ENCODE measurements at regions not wholly inside any gene's neighbourhood (a gene's known extent, or its start where the extent isn't known, plus 50 kb on each side); places are given as distances from the start of the nearest gene placed in this dataset.

DNA sequence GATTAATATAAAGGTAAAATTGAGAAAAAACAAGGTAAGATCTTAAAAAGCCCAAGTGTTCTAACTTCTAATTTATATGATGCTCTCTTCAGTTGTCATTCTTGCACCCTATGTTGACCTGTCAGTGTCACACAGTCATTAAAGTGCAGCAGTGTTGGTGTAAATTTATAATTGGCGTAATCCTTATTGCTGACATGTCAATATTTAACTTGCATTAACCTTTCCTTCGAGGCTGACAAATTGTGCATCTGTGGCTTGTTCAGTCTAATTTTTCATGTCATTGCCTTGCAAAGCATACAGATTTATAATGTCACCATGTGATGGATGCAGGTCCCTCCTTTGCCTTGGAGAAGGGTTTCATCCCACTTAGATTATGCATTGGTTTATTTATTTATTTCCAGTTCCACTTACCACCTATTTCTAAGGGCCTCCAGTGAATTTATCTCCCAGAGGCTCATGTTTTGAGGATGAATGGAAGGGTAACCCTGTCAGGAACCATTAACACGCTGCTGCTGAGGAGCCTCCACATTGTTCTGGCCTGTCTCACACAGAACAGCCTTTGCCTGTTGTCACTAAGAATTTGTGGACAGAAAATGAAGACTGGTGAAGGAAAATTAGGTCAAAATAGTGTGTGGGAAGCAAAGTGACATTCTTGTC, 1098.5 kb upstream of the LCORL start:
- no peak for TF ChIP-seq EZH2 (IDR thresholded peaks at IDR 0.05; ENCODE audit: borderline replicate concordance, low read depth, low read length, poor library complexity, severe bottlenecking)
- TF ChIP-seq, protein P1, sequence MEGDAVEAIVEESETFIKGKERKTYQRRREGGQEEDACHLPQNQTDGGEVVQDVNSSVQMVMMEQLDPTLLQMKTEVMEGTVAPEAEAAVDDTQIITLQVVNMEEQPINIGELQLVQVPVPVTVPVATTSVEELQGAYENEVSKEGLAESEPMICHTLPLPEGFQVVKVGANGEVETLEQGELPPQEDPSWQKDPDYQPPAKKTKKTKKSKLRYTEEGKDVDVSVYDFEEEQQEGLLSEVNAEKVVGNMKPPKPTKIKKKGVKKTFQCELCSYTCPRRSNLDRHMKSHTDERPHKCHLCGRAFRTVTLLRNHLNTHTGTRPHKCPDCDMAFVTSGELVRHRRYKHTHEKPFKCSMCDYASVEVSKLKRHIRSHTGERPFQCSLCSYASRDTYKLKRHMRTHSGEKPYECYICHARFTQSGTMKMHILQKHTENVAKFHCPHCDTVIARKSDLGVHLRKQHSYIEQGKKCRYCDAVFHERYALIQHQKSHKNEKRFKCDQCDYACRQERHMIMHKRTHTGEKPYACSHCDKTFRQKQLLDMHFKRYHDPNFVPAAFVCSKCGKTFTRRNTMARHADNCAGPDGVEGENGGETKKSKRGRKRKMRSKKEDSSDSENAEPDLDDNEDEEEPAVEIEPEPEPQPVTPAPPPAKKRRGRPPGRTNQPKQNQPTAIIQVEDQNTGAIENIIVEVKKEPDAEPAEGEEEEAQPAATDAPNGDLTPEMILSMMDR (conservative IDR thresholded peaks at IDR 0.05; ENCODE audit: low read depth, low read length) = no peak
- intact Hi-C loops (cut with micrococcal nuclease; ENCODE audit: unreplicated experiment) = no loop called here
- POLR2A ChIA-PET (ENCODE audit: low non-redundant PET) = no interaction called here

DNA sequence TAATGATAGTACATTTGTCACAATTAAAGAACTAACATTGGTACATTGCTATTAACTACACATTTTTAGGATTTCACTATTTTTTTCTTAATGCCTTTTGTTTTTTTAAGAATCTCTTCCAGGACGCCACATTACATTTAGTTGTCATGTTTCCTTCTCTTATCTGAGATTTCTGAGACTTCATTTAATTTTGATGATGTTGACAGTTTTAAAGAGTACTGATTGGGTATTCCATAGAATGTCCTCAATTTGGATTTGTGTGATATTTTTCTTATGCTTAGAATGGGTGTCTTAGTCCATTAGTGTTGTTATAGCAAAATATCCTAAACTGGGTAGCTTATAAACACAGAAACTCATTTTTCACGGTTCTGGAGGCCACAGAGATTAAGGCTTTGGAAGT, 1095.5 kb upstream of the LCORL start:
- BruUV-seq (replicated peaks) = no TSS peak
- H3K4me1 ChIP-seq (ENCODE audit: insufficient read depth, low read length, poor library complexity, severe bottlenecking) = no peaks in the 10 kb centered on the region
- no peaks in the 10 kb centered on the region for H3K36me3 ChIP-seq (ENCODE audit: insufficient read depth, low read length, poor library complexity, severe bottlenecking)
- ChIA-PET POLR2A (ENCODE audit: low non-redundant PET) (no interaction called here), CTCF (no interaction called here)
- H3K27ac ChIP-seq (ENCODE audit: low read depth, low read length, poor library complexity, severe bottlenecking) = no peak overlapping the region
- no peak overlapping the region for H3K4me3 ChIP-seq (ENCODE audit: low read depth, low read length, poor library complexity, severe bottlenecking)
- TF ChIP-seq EZH2 (IDR thresholded peaks at IDR 0.05; ENCODE audit: borderline replicate concordance, low read depth, low read length, poor library complexity, severe bottlenecking) = no peak
- TF ChIP-seq, protein P1 (conservative IDR thresholded peaks at IDR 0.05; ENCODE audit: low read depth, low read length) = no peak
- no peak for DNase-seq (ENCODE audit: low spot score)
- no peaks in the 10 kb centered on the region for H3K9me3 ChIP-seq (ENCODE audit: low read depth, low read length, poor library complexity, severe bottlenecking)
- intact Hi-C loops (cut with micrococcal nuclease; ENCODE audit: unreplicated experiment) = no loop called here
- H3K27me3 ChIP-seq (replicated peaks; ENCODE audit: insufficient read depth, low read depth, low read length, poor library complexity) = no peaks in the 10 kb centered on the region

More for the DNA sequence above, 1098.5 kb upstream of the LCORL start:
- no peak for DNase-seq (ENCODE audit: low spot score)
- no peaks in the 10 kb centered on the region for H3K27me3 ChIP-seq (replicated peaks; ENCODE audit: insufficient read depth, low read depth, low read length, poor library complexity)
- no peaks in the 10 kb centered on the region for H3K4me1 ChIP-seq (ENCODE audit: insufficient read depth, low read length, poor library complexity, severe bottlenecking)
- CTCF ChIA-PET = no interaction called here
- no peaks in the 10 kb centered on the region for H3K9me3 ChIP-seq (ENCODE audit: low read depth, low read length, poor library complexity, severe bottlenecking)
- no peak overlapping the region for H3K4me3 ChIP-seq (ENCODE audit: low read depth, low read length, poor library complexity, severe bottlenecking)
- H3K36me3 ChIP-seq (ENCODE audit: insufficient read depth, low read length, poor library complexity, severe bottlenecking) = no peaks in the 10 kb centered on the region
- H3K27ac ChIP-seq (ENCODE audit: low read depth, low read length, poor library complexity, severe bottlenecking) = no peak overlapping the region
- no TSS peak for BruUV-seq (replicated peaks)

DNA sequence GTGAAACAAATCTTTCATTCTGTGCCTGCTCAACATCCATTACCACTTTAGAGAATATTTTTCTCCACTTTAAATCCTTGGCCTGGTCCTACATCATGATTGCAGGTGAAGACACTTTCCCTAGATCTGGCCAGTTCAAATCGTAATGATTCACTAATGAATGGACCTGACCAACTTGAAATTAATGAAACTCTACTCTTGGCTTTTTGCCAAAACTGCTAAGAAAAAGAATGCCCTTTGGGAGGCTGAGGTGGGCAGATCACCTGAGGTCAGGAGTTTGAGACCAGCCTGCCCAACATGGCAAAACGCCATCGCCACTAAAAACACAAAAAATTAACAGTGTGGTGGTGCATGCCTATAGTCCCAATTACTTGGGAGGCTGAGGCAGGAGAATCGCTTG, 1082.6 kb upstream of the LCORL start:
- no peak for TF ChIP-seq EZH2 (IDR thresholded peaks at IDR 0.05; ENCODE audit: borderline replicate concordance, low read depth, low read length, poor library complexity, severe bottlenecking)
- TF ChIP-seq, protein P1 (conservative IDR thresholded peaks at IDR 0.05; ENCODE audit: low read depth, low read length) = no peak
- Histone ChIP-seq H3K27ac (ENCODE audit: low read depth, low read length, poor library complexity, severe bottlenecking) (no peak overlapping the region), H3K9me3 (ENCODE audit: low read depth, low read length, poor library complexity, severe bottlenecking) (no peaks in the 10 kb centered on the region), H3K4me1 (ENCODE audit: insufficient read depth, low read length, poor library complexity, severe bottlenecking) (no peaks in the 10 kb centered on the region), H3K36me3 (ENCODE audit: insufficient read depth, low read length, poor library complexity, severe bottlenecking) (no peaks in the 10 kb centered on the region), H3K27me3 (replicated peaks; ENCODE audit: insufficient read depth, low read depth, low read length, poor library complexity) (peaks cover 1% of the 10 kb centered on the region), H3K4me3 (ENCODE audit: low read depth, low read length, poor library complexity, severe bottlenecking) (no peak overlapping the region)
- CTCF ChIA-PET = no interaction called here
- intact Hi-C loops (cut with micrococcal nuclease; ENCODE audit: unreplicated experiment) = no loop called here
- POLR2A ChIA-PET (ENCODE audit: low non-redundant PET) = no interaction called here
- BruUV-seq (replicated peaks) = no TSS peak
- DNase-seq (ENCODE audit: low spot score) = no peak
